ENCODE measurements at regions not wholly inside any gene's neighbourhood (a gene's known extent, or its start where the extent isn't known, plus 50 kb on each side); places are given as distances from the start of the nearest gene placed in this dataset.

DNA sequence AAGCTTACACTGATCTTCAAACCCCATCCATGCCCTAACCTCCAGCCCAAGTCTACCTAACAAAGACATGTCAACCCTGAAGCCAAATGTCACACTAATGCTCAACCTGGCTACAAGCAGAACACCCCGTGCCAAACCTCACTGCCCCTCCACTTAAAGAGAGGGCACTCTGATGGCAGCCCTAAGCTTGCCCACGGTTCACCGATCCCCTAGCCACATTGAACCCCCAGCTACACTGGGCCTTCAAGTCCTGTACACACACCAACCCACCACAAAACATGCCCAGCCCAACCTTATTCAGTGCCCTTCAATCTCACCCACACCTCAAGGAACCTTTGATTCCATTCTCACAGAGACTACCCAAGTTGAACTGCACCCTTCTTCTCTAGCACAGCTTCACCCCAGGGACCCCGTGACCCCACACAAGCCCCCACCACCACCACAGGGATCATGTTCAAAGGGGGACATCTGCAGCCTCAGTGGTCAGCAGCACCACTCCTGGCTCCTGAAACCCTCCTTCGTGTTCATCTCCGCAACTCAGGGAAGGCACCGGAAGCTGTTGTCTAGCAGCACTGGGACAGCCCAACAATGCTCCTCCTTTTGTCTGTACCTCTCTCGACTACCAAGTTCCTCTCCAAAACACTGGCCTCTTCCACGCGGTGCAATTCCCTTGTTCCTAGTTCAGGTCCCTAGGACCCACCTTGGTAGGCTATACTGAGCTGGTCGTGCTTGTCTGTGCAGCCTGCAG is 218.8 kb downstream of the CYP26B1 start:
- no peaks in the 10 kb centered on the region for H3K36me3 ChIP-seq
- no peak overlapping the region for H3K4me3 ChIP-seq
- 91 to 96% methylated on average over 11 of the region's 11 CpGs for WGBS, 2 donors
- H3K4me1 ChIP-seq: peaks cover 0 to 4% (median 0%) of the 10 kb centered on the region in 9 donors
- no peak for DNase-seq
- ATAC-seq: no peak
- intact Hi-C loops (cut with DNase I): loop anchor here in 7 of 10 donors (5.0 to 10.0 kb wide), 7 partner anchors 122 to 816 kb away; no protein-coding TSS in a partner anchor
- no peaks in the 10 kb centered on the region for H3K9me3 ChIP-seq
- no peak overlapping the region for H3K27ac ChIP-seq
- TF ChIP-seq, protein P1, sequence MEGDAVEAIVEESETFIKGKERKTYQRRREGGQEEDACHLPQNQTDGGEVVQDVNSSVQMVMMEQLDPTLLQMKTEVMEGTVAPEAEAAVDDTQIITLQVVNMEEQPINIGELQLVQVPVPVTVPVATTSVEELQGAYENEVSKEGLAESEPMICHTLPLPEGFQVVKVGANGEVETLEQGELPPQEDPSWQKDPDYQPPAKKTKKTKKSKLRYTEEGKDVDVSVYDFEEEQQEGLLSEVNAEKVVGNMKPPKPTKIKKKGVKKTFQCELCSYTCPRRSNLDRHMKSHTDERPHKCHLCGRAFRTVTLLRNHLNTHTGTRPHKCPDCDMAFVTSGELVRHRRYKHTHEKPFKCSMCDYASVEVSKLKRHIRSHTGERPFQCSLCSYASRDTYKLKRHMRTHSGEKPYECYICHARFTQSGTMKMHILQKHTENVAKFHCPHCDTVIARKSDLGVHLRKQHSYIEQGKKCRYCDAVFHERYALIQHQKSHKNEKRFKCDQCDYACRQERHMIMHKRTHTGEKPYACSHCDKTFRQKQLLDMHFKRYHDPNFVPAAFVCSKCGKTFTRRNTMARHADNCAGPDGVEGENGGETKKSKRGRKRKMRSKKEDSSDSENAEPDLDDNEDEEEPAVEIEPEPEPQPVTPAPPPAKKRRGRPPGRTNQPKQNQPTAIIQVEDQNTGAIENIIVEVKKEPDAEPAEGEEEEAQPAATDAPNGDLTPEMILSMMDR (IDR thresholded peaks at IDR 0.05): no peak
- H3K27me3 ChIP-seq: no peaks in the 10 kb centered on the region

DNA sequence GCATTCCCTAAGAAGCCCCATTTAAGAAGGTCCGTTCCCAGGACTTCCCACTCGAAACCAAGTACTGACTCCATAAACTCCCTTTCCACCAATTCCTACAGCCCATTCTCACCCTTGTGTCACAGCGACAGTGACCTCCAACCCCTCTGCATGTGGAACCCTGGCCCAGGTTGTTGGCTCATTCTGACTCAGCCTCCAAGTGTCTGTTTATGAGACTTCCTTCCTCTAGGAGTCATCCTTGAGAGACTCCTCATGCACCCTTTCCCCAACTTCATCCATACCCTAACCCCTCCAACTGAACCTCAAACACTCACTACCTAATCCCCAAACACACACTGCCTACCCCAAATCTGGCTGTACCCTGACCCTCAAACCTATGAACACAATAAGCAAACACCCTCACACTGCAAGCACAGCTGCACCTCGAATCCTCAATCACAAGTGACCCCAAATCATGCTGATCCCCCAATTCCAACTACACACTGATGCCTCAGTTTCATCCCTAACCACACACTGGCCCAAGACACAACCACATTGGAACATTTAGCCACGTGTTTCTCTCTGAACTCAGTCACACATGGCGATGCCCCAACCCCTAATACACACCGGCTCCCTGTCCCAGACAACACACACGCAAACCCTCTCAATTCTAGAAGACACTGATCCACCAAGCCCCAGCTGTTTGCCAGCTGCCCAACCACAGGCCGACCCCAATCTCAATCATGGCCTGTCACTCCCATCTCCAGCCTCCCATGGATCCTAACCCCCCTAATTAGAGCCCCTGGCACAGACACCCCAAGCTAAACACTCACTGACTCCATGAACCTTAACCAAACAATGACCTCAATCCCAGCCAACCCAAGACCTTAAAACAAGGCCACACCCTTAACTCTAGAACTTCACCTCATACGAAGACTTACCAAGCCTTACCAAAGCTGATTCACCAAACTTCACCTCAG is 219.6 kb downstream of the CYP26B1 start:
- WGBS, 2 donors: 98 to 100% methylated on average over 10 of the region's 10 CpGs
- ATAC-seq (no peak), DNase-seq (no peak)
- Histone ChIP-seq H3K4me3 (no peak overlapping the region), H3K4me1 (peaks cover 0 to 4% (median 0%) of the 10 kb centered on the region in 9 donors), H3K27me3 (no peaks in the 10 kb centered on the region), H3K27ac (no peak overlapping the region), H3K9me3 (no peaks in the 10 kb centered on the region), H3K36me3 (no peaks in the 10 kb centered on the region)
- TF ChIP-seq, protein P1 (IDR thresholded peaks at IDR 0.05): no peak
- intact Hi-C loops (cut with DNase I): loop anchor here in 7 of 10 donors (5.0 to 10.0 kb wide), 7 partner anchors 121 to 817 kb away; no protein-coding TSS in a partner anchor

DNA sequence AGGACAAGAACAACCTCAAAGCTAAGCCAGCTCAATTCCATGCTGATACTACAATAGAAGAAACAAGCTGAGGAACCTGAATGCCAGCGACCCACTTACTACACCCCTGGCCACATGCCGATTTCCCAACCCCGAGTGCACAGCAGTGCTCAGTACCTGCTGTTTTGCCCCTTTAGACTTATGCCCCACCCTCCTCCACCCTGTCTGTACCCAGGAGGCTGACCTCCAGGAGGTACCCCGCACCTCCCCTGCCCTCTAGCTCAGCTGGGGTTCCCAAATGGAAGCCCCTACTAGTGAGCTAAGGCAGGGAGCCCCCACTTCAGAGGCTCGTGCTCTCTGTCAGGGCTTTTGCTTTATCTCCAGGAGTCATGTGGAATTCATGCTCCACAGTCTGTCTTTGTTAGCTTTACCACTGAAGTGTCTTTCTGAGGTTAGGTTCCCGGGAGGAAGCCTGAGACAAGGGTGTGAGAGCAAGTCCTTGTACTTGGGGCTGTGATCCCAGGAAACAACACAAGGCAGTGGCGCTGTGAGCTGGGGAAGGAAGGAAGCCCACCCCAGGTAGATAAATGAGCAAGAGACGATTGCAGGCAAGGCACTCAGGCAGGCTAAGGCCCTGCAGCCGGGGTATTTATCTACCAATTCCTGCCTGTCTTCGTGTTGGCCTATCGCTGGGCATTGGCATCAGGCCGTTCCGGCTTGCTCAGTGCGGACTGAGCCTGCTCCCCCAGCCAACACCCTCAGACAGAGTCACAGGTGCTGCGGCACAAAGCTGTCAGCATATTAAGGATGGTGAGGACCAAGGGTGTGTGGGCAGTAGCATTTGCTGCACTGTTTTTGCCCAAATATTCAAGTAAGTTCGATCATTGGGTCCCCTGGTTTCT is 220.5 kb downstream of the CYP26B1 start:
- 94% methylated on average over 16 of the region's 16 CpGs for WGBS, 2 donors
- DNase-seq: no peak

More for the DNA sequence above, 220.5 kb downstream of the CYP26B1 start:
- H3K4me3 ChIP-seq: no peak overlapping the region
- TF ChIP-seq, protein P1 (IDR thresholded peaks at IDR 0.05): no peak
- intact Hi-C loops (cut with DNase I): loop anchor here in 7 of 10 donors (5.0 to 10.0 kb wide), 7 partner anchors 120 to 818 kb away; no protein-coding TSS in a partner anchor
- ATAC-seq: no peak
- no peaks in the 10 kb centered on the region for H3K27me3 ChIP-seq
- H3K27ac ChIP-seq: no peak overlapping the region
- H3K36me3 ChIP-seq: no peaks in the 10 kb centered on the region
- no peaks in the 10 kb centered on the region for H3K9me3 ChIP-seq
- H3K4me1 ChIP-seq: peaks cover 0 to 4% (median 0%) of the 10 kb centered on the region in 9 donors
